Erythroblast (primary cell): ENCODE measurements at regions not wholly inside any gene's neighbourhood (a gene's known extent, or its start where the extent isn't known, plus 50 kb on each side); places are given as distances from the start of the nearest gene placed in this dataset.

Source experiments
- GATA1 ChIP-seq: IDR thresholded peaks from 2 replicates; pipeline ENCODE4 v1.6.1; 2011; ENCODE audit warnings: low read depth, mild to moderate bottlenecking, control low read depth, low read length, moderate library complexity
- POLR2A ChIP-seq: IDR thresholded peaks from 2 replicates; pipeline ENCODE4 v1.6.1; 2011; ENCODE audit warnings: mild to moderate bottlenecking, low read length

DNA sequence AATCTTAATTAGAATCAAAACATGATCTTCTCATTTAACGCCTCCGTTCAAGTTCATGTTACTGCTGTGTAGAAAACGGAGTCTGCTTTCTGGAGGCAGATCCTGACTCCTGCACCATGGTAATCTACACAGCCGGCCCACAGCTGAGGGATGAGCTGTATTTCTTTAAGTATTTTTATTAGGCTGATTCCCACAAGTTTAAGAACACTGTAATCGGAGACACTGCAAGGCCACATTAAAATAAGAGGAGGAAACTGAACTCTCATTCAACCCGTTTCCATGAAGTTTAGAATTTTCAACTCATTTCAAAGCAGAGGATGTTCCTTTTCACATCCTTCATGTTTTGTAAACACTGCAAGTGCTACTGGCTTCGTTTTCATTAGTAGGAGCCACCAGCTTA, 372.2 kb downstream of the NFIB start:
- no peak for TF ChIP-seq POLR2A
- TF ChIP-seq GATA1, result no peak
